Naive thymus-derived CD8-positive, alpha-beta T cell (primary cell): ENCODE measurements at regions not wholly inside any gene's neighbourhood (a gene's known extent, or its start where the extent isn't known, plus 50 kb on each side); places are given as distances from the start of the nearest gene placed in this dataset.
"Not testable (repeated sequence)": the region's sequence is repeated elsewhere in the genome, so short reads cannot be mapped to it uniquely, and the experiment has no call there.

Experiments used
- ATAC-seq, 2 donors: fragments of 150-1000 bp; cut with Tn5 transposase in 1 of 2; sonication (Bioruptor Pico), chemical (Tn5 transposase) in 1 of 2; 1 replicate in 1 of 2; 2 replicates in 1 of 2; pipeline ENCODE4 v1.10.0; 2021; ENCODE audit warnings: mild to moderate bottlenecking in 2 of 2, moderate library complexity in 2 of 2
- POLR2A ChIA-PET: fragments of 350-600 bp; sonication (Branson Sonifier 250); formaldehyde crosslinking; loops from one replicate; lab custom pipeline; 2021; ENCODE audit warnings: antibody characterized with exemption; lab: Charles Lee
- DNase-seq, 10 donors: peaks; one replicate each; pipeline versions ENCODE4 v3.0.0 to v3.0.0-alpha.2; 2020 to 2022
- H3K27ac Mint-ChIP-seq, 10 donors: one replicate each; pipeline ENCODE4 v1.8.0; 2020 to 2022; ENCODE audit warnings: mild to moderate bottlenecking in 10 of 10, mixed read lengths in 10 of 10, moderate library complexity in 4 of 10, inconsistent platforms in 1 of 10
- H3K27me3 Mint-ChIP-seq, 5 donors: one replicate each; pipeline ENCODE4 v1.8.0; 2021 to 2022; ENCODE audit warnings: mixed read lengths in 5 of 5
- H3K36me3 Mint-ChIP-seq, 3 donors: one replicate each; pipeline ENCODE4 v1.8.0; 2020 to 2022; ENCODE audit warnings: mixed read lengths in 3 of 3, mild to moderate bottlenecking in 2 of 3, inconsistent platforms in 1 of 3
- H3K4me1 Mint-ChIP-seq, 4 donors: one replicate each; pipeline ENCODE4 v1.8.0; 2021 to 2022; ENCODE audit warnings: mixed read lengths in 4 of 4
- H3K4me3 Mint-ChIP-seq, 10 donors: one replicate each; pipeline ENCODE4 v1.8.0; 2020 to 2022; ENCODE audit warnings: mild to moderate bottlenecking in 10 of 10, mixed read lengths in 10 of 10, moderate library complexity in 6 of 10, inconsistent platforms in 1 of 10
- H3K9me3 Mint-ChIP-seq, 9 donors: one replicate each; pipeline ENCODE4 v1.8.0; 2020 to 2022; ENCODE audit warnings: mixed read lengths in 9 of 9, mild to moderate bottlenecking in 3 of 9, inconsistent platforms in 1 of 9, moderate library complexity in 1 of 9

GRCh38 chr3:148510116-148510515 is 187.6 kb upstream of the AGTR1 start:
- ATAC-seq, result no peak
- Mint-ChIP-seq H3K27me3 (peaks cover 0 to 3% (median 0%) of the 10 kb centered on the region in 5 donors), H3K9me3 (peaks cover 0 to 20% (median 4%) of the 10 kb centered on the region in 9 donors), H3K36me3 (no peaks in the 10 kb centered on the region), H3K4me3 (no peak overlapping the region), H3K27ac (no peak overlapping the region), H3K4me1 (no peaks in the 10 kb centered on the region)
- POLR2A ChIA-PET, result no interaction called here
- no peak for DNase-seq

- ATAC-seq (no peak), DNase-seq (no peak)
- Mint-ChIP-seq H3K36me3 (no peaks in the 10 kb centered on the region), H3K27ac (no peak overlapping the region), H3K4me3 (no peak overlapping the region), H3K27me3 (peaks cover 0 to 3% (median 0%) of the 10 kb centered on the region in 5 donors), H3K9me3 (peaks cover 0 to 17% (median 4%) of the 10 kb centered on the region in 9 donors), H3K4me1 (no peaks in the 10 kb centered on the region)
- POLR2A ChIA-PET, result no interaction called here
Observed at GRCh38 chr3:148510561-148510960, 187.1 kb upstream of the AGTR1 start.

GRCh38 chr3:148512648-148513047 is 185.1 kb upstream of the AGTR1 start:
- Mint-ChIP-seq H3K4me3 (no peak overlapping the region), H3K4me1 (no peaks in the 10 kb centered on the region), H3K9me3 (peaks cover 0 to 12% (median 2%) of the 10 kb centered on the region in 9 donors), H3K36me3 (no peaks in the 10 kb centered on the region), H3K27ac (no peak overlapping the region), H3K27me3 (peaks cover 0 to 3% (median 0%) of the 10 kb centered on the region in 5 donors)
- no peak for DNase-seq
- no peak for ATAC-seq
- POLR2A ChIA-PET, result no interaction called here

- Mint-ChIP-seq H3K27ac (no peak overlapping the region), H3K4me1 (no peaks in the 10 kb centered on the region), H3K27me3 (peaks cover 0 to 3% (median 0%) of the 10 kb centered on the region in 5 donors), H3K36me3 (no peaks in the 10 kb centered on the region), H3K9me3 (peaks cover 0 to 12% (median 2%) of the 10 kb centered on the region in 9 donors), H3K4me3 (no peak overlapping the region)
- POLR2A ChIA-PET, result no interaction called here
- no peak for DNase-seq
- ATAC-seq, result no peak
Observed at GRCh38 chr3:148513096-148513543, 184.6 kb upstream of the AGTR1 start.

GRCh38 chr3:148518520-148518919 is 179.2 kb upstream of the AGTR1 start:
- Mint-ChIP-seq H3K9me3 (peaks cover 0 to 17% (median 11%) of the 10 kb centered on the region in 9 donors), H3K4me3 (no peak overlapping the region), H3K4me1 (no peaks in the 10 kb centered on the region), H3K27me3 (peaks cover 0 to 3% (median 0%) of the 10 kb centered on the region in 5 donors), H3K36me3 (no peaks in the 10 kb centered on the region), H3K27ac (no peak overlapping the region)
- ATAC-seq, result no peak
- no peak for DNase-seq
- POLR2A ChIA-PET, result no interaction called here

GRCh38 chr3:148525621-148526020 is 172.1 kb upstream of the AGTR1 start:
- H3K27me3 Mint-ChIP-seq, POLR2A ChIA-PET, H3K4me1 Mint-ChIP-seq, H3K4me3 Mint-ChIP-seq, ATAC-seq, H3K27ac Mint-ChIP-seq, DNase-seq, H3K36me3 Mint-ChIP-seq: not testable (repeated sequence)
- peaks cover 2 to 37% (median 9%) of the 10 kb centered on the region in 9 donors for H3K9me3 Mint-ChIP-seq

- POLR2A ChIA-PET, result no interaction called here
- Mint-ChIP-seq H3K27me3 (no peaks in the 10 kb centered on the region), H3K27ac (no peak overlapping the region), H3K4me1 (peaks cover 0 to 1% (median 0%) of the 10 kb centered on the region in 4 donors), H3K4me3 (no peak overlapping the region), H3K9me3 (peaks cover 0 to 28% (median 6%) of the 10 kb centered on the region in 9 donors), H3K36me3 (no peaks in the 10 kb centered on the region)
- ATAC-seq (no peak), DNase-seq (no peak)
Observed at GRCh38 chr3:148528024-148528423, 169.7 kb upstream of the AGTR1 start.

- Mint-ChIP-seq H3K4me1 (no peaks in the 10 kb centered on the region), H3K27me3 (no peaks in the 10 kb centered on the region), H3K36me3 (no peaks in the 10 kb centered on the region), H3K27ac (no peak overlapping the region), H3K4me3 (no peak overlapping the region), H3K9me3 (peaks cover 0 to 15% (median 2%) of the 10 kb centered on the region in 9 donors)
- DNase-seq, result no peak
- no peak for ATAC-seq
- POLR2A ChIA-PET, result no interaction called here
Observed at GRCh38 chr3:148531836-148532235, 165.9 kb upstream of the AGTR1 start.

GRCh38 chr3:148532326-148532725 is 165.4 kb upstream of the AGTR1 start:
- DNase-seq (no peak), ATAC-seq (no peak)
- Mint-ChIP-seq H3K36me3 (no peaks in the 10 kb centered on the region), H3K27me3 (no peaks in the 10 kb centered on the region), H3K9me3 (peaks cover 0 to 15% (median 0%) of the 10 kb centered on the region in 9 donors), H3K4me1 (no peaks in the 10 kb centered on the region), H3K27ac (no peak overlapping the region), H3K4me3 (no peak overlapping the region)
- POLR2A ChIA-PET, result no interaction called here

- Mint-ChIP-seq H3K27ac (no peak overlapping the region), H3K9me3 (peaks cover 0 to 15% (median 0%) of the 10 kb centered on the region in 9 donors), H3K4me3 (no peak overlapping the region), H3K36me3 (no peaks in the 10 kb centered on the region), H3K27me3 (no peaks in the 10 kb centered on the region), H3K4me1 (no peaks in the 10 kb centered on the region)
- POLR2A ChIA-PET, result no interaction called here
- DNase-seq (no peak), ATAC-seq (no peak)
Observed at GRCh38 chr3:148532774-148533173, 164.9 kb upstream of the AGTR1 start.

GRCh38 chr3:148534089-148534988 is 163.4 kb upstream of the AGTR1 start:
- Mint-ChIP-seq H3K9me3 (peaks cover 0 to 8% (median 0%) of the 10 kb centered on the region in 9 donors), H3K36me3 (no peaks in the 10 kb centered on the region), H3K4me1 (no peaks in the 10 kb centered on the region), H3K27ac (no peak overlapping the region), H3K4me3 (no peak overlapping the region), H3K27me3 (no peaks in the 10 kb centered on the region)
- DNase-seq, result no peak
- POLR2A ChIA-PET, result no interaction called here
- ATAC-seq, result no peak

GRCh38 chr3:148535001-148535400 is 162.7 kb upstream of the AGTR1 start:
- no peak overlapping the region for H3K4me3 Mint-ChIP-seq
- peaks cover 0 to 8% (median 0%) of the 10 kb centered on the region in 9 donors for H3K9me3 Mint-ChIP-seq
- no peaks in the 10 kb centered on the region for H3K4me1 Mint-ChIP-seq
- peak overlapping the region in 1 of 10 donors; percentile 1 for H3K27ac Mint-ChIP-seq
- no peaks in the 10 kb centered on the region for H3K27me3 Mint-ChIP-seq
- DNase-seq (no peak), ATAC-seq (no peak)
- POLR2A ChIA-PET, result no interaction called here
- no peaks in the 10 kb centered on the region for H3K36me3 Mint-ChIP-seq

GRCh38 chr3:148540266-148540665 is 157.4 kb upstream of the AGTR1 start:
- DNase-seq (no peak), ATAC-seq (no peak)
- H3K27me3 Mint-ChIP-seq, result no peaks in the 10 kb centered on the region
- no peaks in the 10 kb centered on the region for H3K4me1 Mint-ChIP-seq
- POLR2A ChIA-PET, result no interaction called here
- no peak overlapping the region for H3K27ac Mint-ChIP-seq
- no peak overlapping the region for H3K4me3 Mint-ChIP-seq
- H3K36me3 Mint-ChIP-seq, result no peaks in the 10 kb centered on the region
- H3K9me3 Mint-ChIP-seq, result peaks cover 0 to 5% (median 3%) of the 10 kb centered on the region in 9 donors
